Ectodermal cell (in vitro differentiated cells): ENCODE measurements at regions not wholly inside any gene's neighbourhood (a gene's known extent, or its start where the extent isn't known, plus 50 kb on each side); places are given as distances from the start of the nearest gene placed in this dataset.
"Not testable (repeated sequence)": the region's sequence is repeated elsewhere in the genome, so short reads cannot be mapped to it uniquely, and the experiment has no call there.

Experiments
- H3K27ac ChIP-seq: 2 replicates; pipeline ENCODE4 v1.7.0; 2013; ENCODE audit warnings: mild to moderate bottlenecking, low read depth, low read length; ENCODE audit not compliant: insufficient read depth, poor library complexity, severe bottlenecking
- H3K27me3 ChIP-seq: 2 replicates; pipeline ENCODE4 v1.7.0; 2013; ENCODE audit warnings: mild to moderate bottlenecking, low read length; ENCODE audit not compliant: insufficient read depth, control insufficient read depth, poor library complexity, severe bottlenecking
- H3K36me3 ChIP-seq: one replicate; pipeline ENCODE4 v1.7.0; 2013; ENCODE audit warnings: low read length; ENCODE audit not compliant: control insufficient read depth, insufficient read depth
- H3K4me1 ChIP-seq: one replicate; pipeline ENCODE4 v1.7.0; 2013; ENCODE audit warnings: low read length; ENCODE audit not compliant: control insufficient read depth, insufficient read depth
- H3K4me3 ChIP-seq: 2 replicates; pipeline ENCODE4 v1.7.0; 2013; ENCODE audit warnings: low read depth, low read length, control low read depth; ENCODE audit not compliant: insufficient read depth
- H3K9me3 ChIP-seq: 2 replicates; pipeline ENCODE4 v1.7.0; 2013; ENCODE audit warnings: mild to moderate bottlenecking, low read length, moderate library complexity; ENCODE audit not compliant: control insufficient read depth
- WGBS, 2 experiments: methylation state at CpG; one replicate each; pipeline ENCODE4 v1.1.7; 2013; ENCODE audit warnings: missing lambda C conversion rate in 2 of 2; 5-methylcytosine and 5-hydroxymethylcytosine counted together

DNA sequence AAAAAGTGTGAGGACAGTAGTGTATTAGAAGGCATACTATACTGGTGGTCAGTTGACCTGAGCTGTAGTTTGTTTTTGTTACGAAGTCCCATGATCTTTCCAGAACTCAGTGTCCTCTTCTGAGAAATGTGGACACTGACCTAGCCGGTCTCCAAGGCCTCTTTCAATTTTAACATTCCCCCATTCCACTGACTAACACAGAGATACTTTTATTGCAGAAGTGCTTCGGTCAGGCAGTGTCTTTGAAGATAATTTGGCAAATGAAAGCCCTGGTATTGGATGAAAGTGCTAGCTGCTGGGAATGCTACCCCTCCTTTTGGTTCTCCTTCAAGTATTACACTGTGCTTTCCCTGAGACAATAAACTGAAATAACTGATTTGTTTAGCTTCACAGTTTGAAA is 89.4 kb downstream of the LMO4 start:
- no peak overlapping the region for H3K4me3 ChIP-seq
- H3K27me3 ChIP-seq = no peaks in the 10 kb centered on the region
- H3K4me1 ChIP-seq = no peaks in the 10 kb centered on the region
- no peaks in the 10 kb centered on the region for H3K9me3 ChIP-seq
- H3K27ac ChIP-seq = no peak overlapping the region
- 86 to 98% methylated on average over 3 of the region's 3 CpGs for WGBS, 2 experiments
- no peaks in the 10 kb centered on the region for H3K36me3 ChIP-seq

DNA sequence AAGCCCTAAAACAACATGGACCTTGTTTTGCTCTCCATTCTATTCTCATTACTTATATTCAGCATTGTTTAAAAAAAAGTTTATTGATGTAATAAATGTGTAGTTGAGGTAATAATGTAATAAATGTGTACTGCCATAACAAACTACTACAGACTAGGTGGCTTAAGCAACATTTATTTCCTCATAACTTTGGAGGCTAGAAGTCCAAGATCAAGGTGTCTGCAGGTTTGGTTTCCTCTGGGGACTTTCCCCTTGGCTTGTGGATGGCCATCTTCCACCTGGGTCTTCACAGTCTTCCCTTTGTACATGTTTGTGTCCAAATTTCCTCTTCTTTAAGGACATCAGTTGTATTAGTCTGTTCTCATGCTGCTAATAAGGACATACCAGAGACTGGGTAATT is 93.1 kb downstream of the LMO4 start:
- Histone ChIP-seq H3K4me1 (no peaks in the 10 kb centered on the region), H3K9me3 (no peaks in the 10 kb centered on the region), H3K27me3 (no peaks in the 10 kb centered on the region), H3K36me3 (no peaks in the 10 kb centered on the region), H3K4me3 (no peak overlapping the region), H3K27ac (no peak overlapping the region)

DNA sequence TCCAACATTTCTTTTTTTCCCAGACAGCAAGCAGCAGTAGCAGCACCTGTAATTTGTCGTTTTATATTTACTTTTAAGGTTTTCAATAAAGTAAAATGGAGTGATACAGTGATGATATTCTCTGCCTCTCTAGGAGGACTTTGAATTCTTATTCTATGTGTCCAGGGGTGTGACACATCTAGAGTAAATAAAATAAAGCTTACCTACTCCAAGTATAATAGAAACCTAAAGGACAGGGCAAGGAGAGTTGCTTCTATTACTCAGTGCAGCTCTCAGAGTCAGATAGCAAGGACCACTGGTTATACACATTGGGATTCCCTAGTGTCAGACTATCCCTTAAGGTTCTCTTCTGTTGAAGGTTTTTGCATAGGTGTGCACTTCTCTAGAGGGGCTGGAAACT is 95.9 kb downstream of the LMO4 start:
- H3K27me3 ChIP-seq = no peaks in the 10 kb centered on the region
- H3K4me1 ChIP-seq = peaks cover 16% of the 10 kb centered on the region
- WGBS, 2 experiments = 89 to 100% methylated on average over 1 of the region's 1 CpG
- no peak overlapping the region for H3K4me3 ChIP-seq
- no peak overlapping the region for H3K27ac ChIP-seq
- H3K9me3 ChIP-seq = no peaks in the 10 kb centered on the region
- H3K36me3 ChIP-seq = no peaks in the 10 kb centered on the region

DNA sequence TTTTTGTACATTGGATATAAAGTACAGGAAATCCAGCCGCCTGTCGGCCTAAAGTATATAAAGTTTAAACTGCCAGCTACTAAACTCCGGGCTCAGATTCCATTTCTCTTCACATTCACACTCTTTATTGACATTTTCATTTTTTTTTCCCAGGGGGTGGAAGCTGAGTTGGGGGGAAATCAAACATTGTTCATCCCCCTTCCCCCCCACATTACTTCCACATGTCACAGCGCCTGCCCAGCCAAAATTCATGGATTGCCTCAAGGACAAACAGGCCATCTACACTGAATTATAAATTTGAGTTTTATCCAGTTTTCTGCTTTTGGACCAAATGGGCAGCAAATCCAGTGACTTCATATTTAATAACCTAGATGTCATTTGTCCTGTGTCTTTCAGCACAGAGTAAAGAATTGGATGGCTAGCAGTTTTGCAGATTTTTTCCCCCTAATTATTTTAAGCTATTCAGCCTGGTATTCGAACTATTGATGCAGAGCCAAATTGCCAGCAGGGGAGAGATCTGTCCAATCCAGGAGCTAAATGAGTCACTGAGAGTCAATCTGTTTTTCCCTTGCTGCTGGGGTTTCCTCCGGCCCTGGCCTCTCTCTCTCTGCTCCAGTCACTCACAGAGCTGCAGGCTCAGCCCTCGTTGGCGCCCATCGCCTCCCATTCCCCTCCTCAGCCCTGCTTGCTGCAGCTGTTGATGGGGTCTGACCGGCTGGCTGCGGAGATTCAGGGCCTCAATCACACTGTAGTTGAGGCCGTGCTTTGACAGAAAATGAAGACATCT is 98.0 kb downstream of the LMO4 start:
- 67 to 69% methylated on average over 12 of the region's 12 CpGs for WGBS, 2 experiments
- Histone ChIP-seq H3K9me3 (no peaks in the 10 kb centered on the region), H3K4me3 (no peak overlapping the region), H3K27ac (no peak overlapping the region), H3K4me1 (peaks cover 16% of the 10 kb centered on the region), H3K36me3 (no peaks in the 10 kb centered on the region), H3K27me3 (no peaks in the 10 kb centered on the region)

DNA sequence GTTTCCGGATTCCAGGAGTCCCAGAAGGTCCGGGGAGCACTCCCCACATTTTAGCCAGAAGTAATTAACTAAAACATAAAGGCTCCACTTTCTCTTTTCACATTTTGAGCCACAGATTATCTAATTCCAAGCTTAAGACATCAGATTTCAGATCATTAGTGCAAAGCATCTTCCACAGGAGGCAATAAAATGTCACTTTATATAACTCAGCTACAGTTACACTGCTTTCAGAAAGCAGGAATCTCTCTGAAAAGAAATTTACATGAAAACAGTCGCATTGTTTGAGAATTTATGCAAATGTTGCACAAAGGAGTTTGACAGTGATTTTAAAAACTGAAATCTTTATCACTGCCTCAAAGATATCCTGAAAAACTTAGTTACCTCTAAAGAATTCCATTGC is 99.7 kb downstream of the LMO4 start:
- Histone ChIP-seq H3K27ac (peak overlapping the region; percentile 26), H3K4me1 (peaks cover 16% of the 10 kb centered on the region), H3K36me3 (no peaks in the 10 kb centered on the region), H3K4me3 (no peak overlapping the region), H3K27me3 (no peaks in the 10 kb centered on the region), H3K9me3 (no peaks in the 10 kb centered on the region)
- 16 to 23% methylated on average over 3 of the region's 3 CpGs for WGBS, 2 experiments

DNA sequence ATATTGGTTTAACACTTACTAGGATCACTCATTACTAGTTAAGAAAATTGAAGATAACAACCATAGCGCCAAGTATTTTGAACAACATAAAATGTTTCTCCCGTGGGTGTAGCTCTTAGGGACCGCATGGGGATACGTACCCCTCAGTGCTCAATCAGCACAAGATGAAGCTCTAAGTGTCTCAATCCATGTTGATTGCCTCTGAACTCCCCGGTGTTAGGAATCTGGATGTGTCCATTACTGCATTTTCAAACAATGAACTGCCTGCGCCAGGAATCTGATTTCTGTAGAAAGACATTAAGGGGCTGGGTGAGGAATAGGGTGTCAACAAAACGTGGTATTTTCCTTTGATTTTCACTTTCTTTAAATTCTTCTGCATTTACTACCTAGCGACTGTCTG is 100.2 kb downstream of the LMO4 start:
- Histone ChIP-seq H3K27me3 (no peaks in the 10 kb centered on the region), H3K4me3 (no peak overlapping the region), H3K9me3 (no peaks in the 10 kb centered on the region), H3K4me1 (peaks cover 16% of the 10 kb centered on the region), H3K36me3 (no peaks in the 10 kb centered on the region), H3K27ac (no peak overlapping the region)
- 46 to 61% methylated on average over 8 of the region's 8 CpGs for WGBS, 2 experiments

DNA sequence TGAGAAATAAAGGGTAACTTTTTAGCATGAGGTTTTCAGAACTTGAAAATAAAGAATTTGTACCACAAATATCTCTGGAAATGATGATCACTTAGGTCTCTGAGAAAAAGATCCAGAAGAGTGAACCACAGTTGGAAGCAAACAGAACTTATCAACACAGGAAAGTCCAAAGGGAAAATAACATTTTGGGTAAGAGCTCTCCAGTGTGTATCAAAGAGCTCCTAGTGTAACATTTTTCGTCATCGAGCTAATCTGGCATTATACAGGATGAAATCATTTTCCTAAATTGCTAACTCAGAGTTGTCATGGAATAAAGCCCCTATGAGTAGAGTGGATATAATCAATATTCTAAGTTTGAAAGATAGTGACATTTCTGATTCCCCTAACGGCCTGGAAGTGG is 104.0 kb downstream of the LMO4 start:
- no peak overlapping the region for H3K4me3 ChIP-seq
- peaks cover 25% of the 10 kb centered on the region for H3K4me1 ChIP-seq
- no peaks in the 10 kb centered on the region for H3K27me3 ChIP-seq
- 71 to 76% methylated on average over 3 of the region's 3 CpGs for WGBS, 2 experiments
- no peaks in the 10 kb centered on the region for H3K36me3 ChIP-seq
- no peak overlapping the region for H3K27ac ChIP-seq
- H3K9me3 ChIP-seq = no peaks in the 10 kb centered on the region

DNA sequence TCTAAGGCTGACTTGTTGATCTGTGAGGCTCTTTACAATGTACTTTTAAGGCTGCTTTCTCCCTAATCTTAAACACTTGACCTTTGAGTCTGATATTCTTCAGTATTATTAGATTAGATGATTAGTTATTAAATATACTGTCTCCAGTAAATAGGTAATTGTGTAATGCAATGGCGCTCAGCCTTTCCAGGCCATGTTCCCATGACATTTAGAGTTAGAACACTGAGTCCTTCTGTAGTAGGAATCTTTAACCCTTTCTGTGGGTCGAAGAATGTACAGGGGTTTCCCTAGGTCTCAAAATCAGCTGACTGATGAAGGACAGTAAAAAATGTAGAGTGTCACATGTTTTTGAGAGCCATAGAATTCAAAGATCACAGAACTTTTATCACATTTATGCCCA is 104.4 kb downstream of the LMO4 start:
- 68 to 83% methylated on average over 2 of the region's 2 CpGs for WGBS, 2 experiments

DNA sequence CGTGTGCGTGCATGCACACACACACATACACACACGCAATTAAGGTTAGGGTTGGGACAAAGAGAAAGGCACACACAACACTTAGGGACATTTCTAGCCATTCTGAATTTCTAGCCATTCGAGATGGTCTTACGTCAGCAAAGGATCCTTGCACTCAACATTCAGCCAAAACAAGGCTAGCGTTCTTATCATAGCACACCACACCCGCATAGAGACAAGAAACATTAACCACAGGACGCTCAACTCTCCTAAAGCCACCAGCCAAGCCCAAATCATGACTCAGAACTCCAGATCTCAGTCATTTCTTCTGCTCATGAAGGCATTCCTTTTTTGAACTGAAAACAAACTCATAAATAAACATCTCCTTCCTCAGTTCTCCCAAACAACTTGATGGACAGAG is 106.8 kb downstream of the LMO4 start:
- H3K27me3 ChIP-seq = no peaks in the 10 kb centered on the region

More for the DNA sequence above, 104.4 kb downstream of the LMO4 start:
- H3K36me3 ChIP-seq, H3K9me3 ChIP-seq, H3K27me3 ChIP-seq, H3K4me3 ChIP-seq, H3K27ac ChIP-seq: not testable (repeated sequence)
- H3K4me1 ChIP-seq = peaks cover 20% of the 10 kb centered on the region

DNA sequence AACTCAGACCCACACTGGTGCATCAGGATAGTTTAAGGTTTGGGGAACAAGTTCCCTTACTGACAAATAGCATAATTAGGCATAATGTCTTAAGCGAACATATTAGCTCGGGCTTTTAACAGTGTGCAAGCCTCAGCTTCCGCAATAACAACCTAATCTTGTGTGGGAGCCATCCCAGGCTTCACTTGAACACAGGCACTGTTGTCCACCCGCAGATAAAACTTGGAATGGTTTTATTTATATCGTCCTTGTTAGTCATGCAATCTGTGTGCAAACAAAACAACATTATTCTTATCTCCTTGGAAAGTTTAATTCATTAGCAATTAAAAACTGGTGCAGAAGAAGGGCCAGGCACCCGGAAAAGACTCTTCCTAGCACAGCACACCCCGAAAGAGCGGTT is 107.4 kb downstream of the LMO4 start:
- not testable (repeated sequence) for H3K9me3 ChIP-seq, H3K27ac ChIP-seq, H3K36me3 ChIP-seq, H3K27me3 ChIP-seq, H3K4me3 ChIP-seq
- WGBS, 2 experiments = 95 to 97% methylated on average over 7 to 8 of the region's 8 CpGs
- peaks cover 10% of the 10 kb centered on the region for H3K4me1 ChIP-seq

More for the DNA sequence above, 106.8 kb downstream of the LMO4 start:
- H3K4me1 ChIP-seq = peaks cover 10% of the 10 kb centered on the region
- no peaks in the 10 kb centered on the region for H3K9me3 ChIP-seq
- 89 to 96% methylated on average over 8 of the region's 8 CpGs for whole genome bisulfite sequencing, 2 experiments
- no peaks in the 10 kb centered on the region for H3K36me3 ChIP-seq
- no peak overlapping the region for H3K27ac ChIP-seq
- no peak overlapping the region for H3K4me3 ChIP-seq

DNA sequence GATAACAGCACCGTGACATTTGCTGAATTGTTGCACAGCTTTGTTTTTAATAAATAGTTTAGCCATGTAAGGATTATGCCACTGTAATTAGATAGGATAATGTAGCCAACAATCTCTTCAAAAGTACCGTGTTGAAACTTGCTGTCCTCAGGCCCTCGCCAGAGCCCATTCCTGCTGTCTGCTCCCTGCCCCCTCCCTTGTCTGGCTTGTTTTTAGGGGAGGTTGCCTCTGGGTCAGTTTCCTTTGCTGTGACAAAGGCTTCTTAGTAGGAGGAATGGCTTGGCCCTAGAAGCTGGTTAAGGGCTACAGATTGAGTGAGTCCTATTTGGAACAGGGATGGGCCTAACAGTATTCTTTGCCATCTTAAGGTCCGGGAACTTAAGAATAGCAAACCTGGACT is 107.9 kb downstream of the LMO4 start:
- WGBS, 2 experiments = 61 to 73% methylated on average over 4 of the region's 4 CpGs
- Histone ChIP-seq H3K27ac (no peak overlapping the region), H3K27me3 (no peaks in the 10 kb centered on the region), H3K4me3 (no peak overlapping the region), H3K4me1 (peaks cover 10% of the 10 kb centered on the region), H3K36me3 (no peaks in the 10 kb centered on the region), H3K9me3 (no peaks in the 10 kb centered on the region)
